Caco-2 (cell line): ENCODE measurements at regions not wholly inside any gene's neighbourhood (a gene's known extent, or its start where the extent isn't known, plus 50 kb on each side); places are given as distances from the start of the nearest gene placed in this dataset.
"Not testable (repeated sequence)": the region's sequence is repeated elsewhere in the genome, so short reads cannot be mapped to it uniquely, and the experiment has no call there.

Source experiments
- BruUV-seq: library from RNA; stranded (reverse); fragments of 400-500 nt; replicated peaks from 2 replicates; lab custom pipeline; 2021; lab: Mats Ljungman, UMichigan
- CTCF ChIA-PET: fragments of 300-600 bp; sonication (Branson Sonifier 250); formaldehyde crosslinking; loops from one replicate; lab custom pipeline; 2022; ENCODE audit warnings: antibody characterized with exemption; lab: Charles Lee
- POLR2A ChIA-PET: fragments of 300-600 bp; sonication (Branson Sonifier 250); formaldehyde crosslinking; loops from one replicate; lab custom pipeline; 2022; ENCODE audit warnings: antibody characterized with exemption; lab: Charles Lee
- DNase-seq, 2 experiments: peaks; one replicate each; pipeline versions ENCODE4 v3.0.0 to v3.0.0-alpha.2; 2020 to 2022
- H3K27me3 ChIP-seq: replicated peaks from 2 replicates; pipeline ENCODE4 v1.6.0; 2011; ENCODE audit warnings: low read length; ENCODE audit not compliant: control insufficient read depth, insufficient read depth
- H3K36me3 ChIP-seq: 2 replicates; pipeline ENCODE4 v1.5.1; 2011; ENCODE audit warnings: low read length; ENCODE audit not compliant: control insufficient read depth, insufficient read depth
- H3K4me1 ChIP-seq: fragments of 250-450 bp; sonication (Bioruptor Pico); 2 replicates; pipeline ENCODE4 v1.5.1; 2020; ENCODE audit warnings: mild to moderate bottlenecking
- H3K4me3 ChIP-seq: 2 replicates; pipeline ENCODE4 v1.5.1; 2011; ENCODE audit warnings: low read depth, mild to moderate bottlenecking, control low read depth, low read length
- H3K9me3 ChIP-seq: fragments of 250-450 bp; sonication (Bioruptor Pico); 2 replicates; pipeline ENCODE4 v1.5.1; 2020; ENCODE audit warnings: mild to moderate bottlenecking, moderate library complexity
- H3K27ac Mint-ChIP-seq: one replicate; pipeline ENCODE4 v1.8.0; 2022; ENCODE audit warnings: mixed read lengths; ENCODE audit not compliant: unreplicated experiment
- H3K27me3 Mint-ChIP-seq: one replicate; pipeline ENCODE4 v1.8.0; 2022; ENCODE audit warnings: mixed read lengths; ENCODE audit not compliant: insufficient read depth, unreplicated experiment
- H3K36me3 Mint-ChIP-seq: one replicate; pipeline ENCODE4 v1.8.0; 2022; ENCODE audit warnings: mild to moderate bottlenecking, mixed read lengths; ENCODE audit not compliant: insufficient read depth, unreplicated experiment
- H3K4me1 Mint-ChIP-seq: one replicate; pipeline ENCODE4 v1.8.0; 2022; ENCODE audit warnings: low read depth, mixed read lengths; ENCODE audit not compliant: unreplicated experiment
- H3K4me3 Mint-ChIP-seq: one replicate; pipeline ENCODE4 v1.8.0; 2022; ENCODE audit warnings: mild to moderate bottlenecking, moderate library complexity, mixed read lengths; ENCODE audit not compliant: unreplicated experiment
- H3K9me3 Mint-ChIP-seq: one replicate; pipeline ENCODE4 v1.8.0; 2022; ENCODE audit warnings: mixed read lengths; ENCODE audit not compliant: unreplicated experiment
- CTCF ChIP-seq, 2 experiments: fragments of 200-600 bp in 1 of 2; IDR thresholded peaks; 1 replicate in 1 of 2; 2 replicates in 1 of 2; pipeline versions ENCODE4 v1.5.1 to v1.8.0; 2011 to 2022; ENCODE audit warnings: antibody characterized with exemption in 1 of 2, control low read depth in 1 of 2, inconsistent platforms in 1 of 2, low read depth in 1 of 2, low read length in 1 of 2, mild to moderate bottlenecking in 1 of 2, moderate library complexity in 1 of 2; ENCODE audit not compliant: insufficient read depth in 1 of 2, severe bottlenecking in 1 of 2, unreplicated experiment in 1 of 2
- intact Hi-C: fragments of 100-400 bp; cut with micrococcal nuclease; formaldehyde crosslinking; loops from one replicate; pipeline ENCODE4 v1.10.0; 2022; ENCODE audit not compliant: unreplicated experiment

DNA sequence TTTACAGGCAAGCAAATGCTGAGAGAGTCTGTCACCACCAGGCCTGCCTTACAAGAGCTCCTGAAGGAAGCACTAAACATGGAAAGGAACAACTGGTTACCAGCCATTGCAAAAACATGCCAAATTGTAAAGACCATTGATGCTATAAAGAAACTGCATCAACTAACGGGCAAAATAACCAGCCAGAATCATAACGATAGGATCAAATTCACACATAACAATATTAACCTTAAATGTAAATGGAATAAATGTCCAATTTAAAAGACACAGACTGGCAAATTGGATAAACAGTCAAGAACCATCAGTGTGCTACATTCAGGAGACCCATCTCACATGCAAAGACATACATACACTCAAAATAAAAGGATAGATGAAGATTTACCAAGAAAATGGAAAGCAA, 170.7 kb downstream of the CRPPA start:
- H3K4me1 ChIP-seq, H3K4me3 Mint-ChIP-seq, DNase-seq, H3K4me1 Mint-ChIP-seq, H3K9me3 ChIP-seq, H3K4me3 ChIP-seq, H3K27me3 Mint-ChIP-seq, BruUV-seq, intact Hi-C loops, H3K27ac Mint-ChIP-seq, H3K27me3 ChIP-seq, POLR2A ChIA-PET, H3K36me3 Mint-ChIP-seq, CTCF ChIA-PET, H3K36me3 ChIP-seq: not testable (repeated sequence)
- peaks cover 14% of the 10 kb centered on the region for H3K9me3 Mint-ChIP-seq

DNA sequence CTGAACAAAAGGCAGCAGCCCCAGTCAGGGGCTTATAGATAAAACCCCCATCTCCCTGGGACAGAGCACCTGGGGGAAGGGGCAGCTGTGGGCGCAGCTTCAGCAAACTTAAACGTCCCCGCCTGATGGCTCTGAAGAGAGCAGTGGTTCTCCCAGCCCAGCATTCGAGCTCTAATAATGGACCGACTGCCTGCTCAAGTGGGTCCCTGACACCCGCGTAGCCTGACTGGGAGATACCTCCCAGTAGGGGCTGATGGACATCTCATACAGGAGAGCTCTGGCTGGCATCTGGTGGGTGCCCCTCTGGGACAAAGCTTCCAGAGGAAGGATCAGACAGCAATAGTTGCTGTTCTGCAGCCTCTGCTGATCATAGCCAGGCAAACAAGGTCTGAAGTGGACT, 172.1 kb downstream of the CRPPA start:
- H3K36me3 Mint-ChIP-seq, H3K27me3 Mint-ChIP-seq, H3K9me3 ChIP-seq, H3K27me3 ChIP-seq, POLR2A ChIA-PET, H3K9me3 Mint-ChIP-seq, CTCF ChIA-PET, H3K36me3 ChIP-seq, H3K27ac Mint-ChIP-seq, intact Hi-C loops, H3K4me1 Mint-ChIP-seq, DNase-seq, BruUV-seq, H3K4me3 Mint-ChIP-seq, H3K4me3 ChIP-seq, H3K4me1 ChIP-seq: not testable (repeated sequence)

DNA sequence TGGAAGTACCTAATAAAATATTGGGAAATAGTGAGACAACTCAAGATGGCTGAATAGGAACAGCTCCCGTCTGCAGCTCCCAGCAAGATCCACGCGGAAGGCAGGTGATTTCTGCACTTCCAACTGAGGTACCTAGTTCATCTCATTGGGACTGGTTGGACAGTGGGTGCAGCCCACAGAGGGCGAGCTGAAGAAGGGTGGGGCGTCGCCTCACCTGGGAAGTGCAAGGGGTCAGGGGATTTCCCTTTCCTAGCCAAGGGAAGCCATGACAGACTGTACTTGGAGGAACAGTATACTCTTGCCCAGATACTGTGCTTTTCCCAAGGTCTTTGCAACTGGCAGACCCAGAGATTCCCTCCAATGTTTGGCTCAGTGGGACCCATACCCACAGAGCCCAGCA, 172.8 kb downstream of the CRPPA start:
- H3K27ac Mint-ChIP-seq, H3K4me3 Mint-ChIP-seq, CTCF ChIA-PET, DNase-seq, H3K27me3 ChIP-seq, H3K4me1 Mint-ChIP-seq, BruUV-seq, H3K4me3 ChIP-seq, H3K4me1 ChIP-seq, POLR2A ChIA-PET, H3K9me3 Mint-ChIP-seq, H3K9me3 ChIP-seq, H3K36me3 ChIP-seq, H3K27me3 Mint-ChIP-seq, intact Hi-C loops, H3K36me3 Mint-ChIP-seq: not testable (repeated sequence)

DNA sequence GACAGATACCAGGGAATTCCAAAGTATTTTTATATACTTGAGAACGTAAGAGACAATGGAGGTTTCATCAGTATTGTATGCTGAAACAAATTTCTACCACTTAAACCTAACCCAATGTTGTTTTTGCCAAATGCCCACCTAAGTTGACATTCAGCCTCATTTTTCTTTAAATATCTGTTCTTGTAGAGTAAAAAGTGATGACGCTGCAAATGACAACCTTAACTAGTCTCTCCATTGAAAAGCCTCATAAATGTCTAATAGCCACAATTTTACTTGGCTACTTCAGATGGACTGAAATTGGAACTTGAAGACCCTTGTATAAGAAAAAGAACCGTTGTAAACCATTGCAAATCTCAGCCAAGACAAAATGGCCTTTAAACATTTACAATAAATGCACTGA, 176.9 kb downstream of the CRPPA start:
- H3K9me3 ChIP-seq = no peaks in the 10 kb centered on the region; the same call in 1 of the 2 replicates
- H3K36me3 Mint-ChIP-seq = no peaks in the 10 kb centered on the region
- ChIA-PET CTCF (no interaction called here), POLR2A (no interaction called here)
- intact Hi-C loops = no loop called here
- H3K9me3 Mint-ChIP-seq = no peaks in the 10 kb centered on the region
- H3K27me3 ChIP-seq = no peaks in the 10 kb centered on the region
- no peak overlapping the region for H3K4me3 Mint-ChIP-seq
- TF ChIP-seq CTCF (IDR thresholded peaks at IDR 0.05; ENCODE audit: insufficient read depth in 1 of 2, low read depth in 1 of 2, low read length in 1 of 2, severe bottlenecking in 1 of 2, unreplicated experiment in 1 of 2) = no peak
- BruUV-seq = no TSS peak
- no peaks in the 10 kb centered on the region for H3K4me1 ChIP-seq
- no peak overlapping the region for H3K4me3 ChIP-seq
- no peaks in the 10 kb centered on the region for H3K36me3 ChIP-seq
- H3K4me1 Mint-ChIP-seq = no peaks in the 10 kb centered on the region
- DNase-seq = no peak
- H3K27ac Mint-ChIP-seq = no peak overlapping the region
- no peaks in the 10 kb centered on the region for H3K27me3 Mint-ChIP-seq
